ENCODE measurements at regions not wholly inside any gene's neighbourhood (a gene's known extent, or its start where the extent isn't known, plus 50 kb on each side); places are given as distances from the start of the nearest gene placed in this dataset.

GRCh38 chr2:220916931-220917330, 655.2 kb downstream of the EPHA4 start:
- no peak for TF ChIP-seq CTCF (IDR thresholded peaks at IDR 0.05; ENCODE audit: poor library complexity)
- TF ChIP-seq EZH2 (IDR thresholded peaks at IDR 0.05; ENCODE audit: borderline replicate concordance), result no peak

Data from hepatocyte (in vitro differentiated cells).